ENCODE measurements at regions not wholly inside any gene's neighbourhood (a gene's known extent, or its start where the extent isn't known, plus 50 kb on each side); places are given as distances from the start of the nearest gene placed in this dataset.

DNA sequence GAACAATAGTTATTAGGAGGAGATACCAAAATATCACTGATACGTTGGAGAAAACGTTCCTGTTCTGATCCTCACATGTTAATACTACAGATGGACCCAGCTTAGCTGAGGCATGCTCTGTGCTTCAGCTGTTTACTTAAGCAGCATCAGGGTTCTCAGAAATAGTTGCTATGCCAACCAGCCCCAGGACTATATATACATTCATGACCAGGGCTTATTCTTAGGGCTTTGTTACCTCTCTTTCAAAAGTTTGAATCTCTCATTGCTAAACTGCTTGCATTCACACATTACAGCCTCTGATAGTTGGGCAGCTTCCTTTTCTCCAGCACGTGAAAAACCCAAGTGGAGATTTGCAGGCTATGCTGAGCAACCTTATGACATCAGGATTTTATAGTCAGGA is 800.4 kb downstream of the DIAPH3 start:
- TF ChIP-seq, protein P1, sequence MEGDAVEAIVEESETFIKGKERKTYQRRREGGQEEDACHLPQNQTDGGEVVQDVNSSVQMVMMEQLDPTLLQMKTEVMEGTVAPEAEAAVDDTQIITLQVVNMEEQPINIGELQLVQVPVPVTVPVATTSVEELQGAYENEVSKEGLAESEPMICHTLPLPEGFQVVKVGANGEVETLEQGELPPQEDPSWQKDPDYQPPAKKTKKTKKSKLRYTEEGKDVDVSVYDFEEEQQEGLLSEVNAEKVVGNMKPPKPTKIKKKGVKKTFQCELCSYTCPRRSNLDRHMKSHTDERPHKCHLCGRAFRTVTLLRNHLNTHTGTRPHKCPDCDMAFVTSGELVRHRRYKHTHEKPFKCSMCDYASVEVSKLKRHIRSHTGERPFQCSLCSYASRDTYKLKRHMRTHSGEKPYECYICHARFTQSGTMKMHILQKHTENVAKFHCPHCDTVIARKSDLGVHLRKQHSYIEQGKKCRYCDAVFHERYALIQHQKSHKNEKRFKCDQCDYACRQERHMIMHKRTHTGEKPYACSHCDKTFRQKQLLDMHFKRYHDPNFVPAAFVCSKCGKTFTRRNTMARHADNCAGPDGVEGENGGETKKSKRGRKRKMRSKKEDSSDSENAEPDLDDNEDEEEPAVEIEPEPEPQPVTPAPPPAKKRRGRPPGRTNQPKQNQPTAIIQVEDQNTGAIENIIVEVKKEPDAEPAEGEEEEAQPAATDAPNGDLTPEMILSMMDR (IDR thresholded peaks at IDR 0.05): no peak
- no peak for TF ChIP-seq POLR2A (IDR thresholded peaks at IDR 0.05)
